B cell (primary cell): ENCODE measurements at regions not wholly inside any gene's neighbourhood (a gene's known extent, or its start where the extent isn't known, plus 50 kb on each side); places are given as distances from the start of the nearest gene placed in this dataset.

Experiments used
- ATAC-seq: fragments of 200-7000 bp; cut with Tn5 transposase; one replicate; pipeline ENCODE4 v1.10.0; 2021; ENCODE audit warnings: low read depth, mild to moderate bottlenecking, moderate number of reproducible peaks, moderate library complexity
- CTCF ChIA-PET: fragments of 350-600 bp; sonication (Branson Sonifier 250); formaldehyde crosslinking; loops from one replicate; lab custom pipeline; 2021; ENCODE audit warnings: antibody characterized with exemption, inconsistent platforms; lab: Charles Lee
- POLR2A ChIA-PET: fragments of 350-600 bp; sonication (Branson Sonifier 250); formaldehyde crosslinking; loops from one replicate; lab custom pipeline; 2021; ENCODE audit warnings: antibody characterized with exemption; lab: Charles Lee
- DNase-seq: peaks from one replicate; pipeline ENCODE4 v3.0.0; 2013
- H2AFZ ChIP-seq: 2 replicates; pipeline ENCODE4 v1.6.1; 2012; ENCODE audit warnings: mild to moderate bottlenecking, low read depth, low read length; ENCODE audit not compliant: insufficient read depth, poor library complexity, severe bottlenecking
- H3K27ac ChIP-seq, 2 donors: 1 replicate in 1 of 2; 2 replicates in 1 of 2; pipeline ENCODE4 v1.5.1; 2012 to 2013; ENCODE audit warnings: low read length in 2 of 2, mild to moderate bottlenecking in 2 of 2, moderate library complexity in 1 of 2
- H3K27me3 ChIP-seq, 4 experiments: fragments of 200-600 bp in 1 of 4; sonication (generic) in 1 of 4; replicated peaks in 1 of 4; 1 replicate in 2 of 4; 2 replicates in 2 of 4; pipeline versions ENCODE4 v1.6.1 to v1.7.0; 2013 to 2016; ENCODE audit warnings: low read length in 3 of 4, mild to moderate bottlenecking in 2 of 4, mixed read lengths in 1 of 4, moderate library complexity in 1 of 4; ENCODE audit not compliant: insufficient read depth in 4 of 4, control insufficient read depth in 3 of 4; ENCODE audit errors: control extremely low read depth in 1 of 4
- H3K36me3 ChIP-seq, 2 experiments: replicated peaks in 1 of 2; 1 replicate in 1 of 2; 2 replicates in 1 of 2; pipeline versions ENCODE4 v1.6.1 to v1.7.1; 2013; ENCODE audit warnings: low read length in 1 of 2; ENCODE audit not compliant: insufficient read depth in 2 of 2, control insufficient read depth in 1 of 2; ENCODE audit errors: control extremely low read depth in 1 of 2, extremely low read depth in 1 of 2
- H3K4me1 ChIP-seq, 2 donors: fragments of 200-600 bp in 1 of 2; sonication (generic) in 1 of 2; 1 replicate in 1 of 2; 2 replicates in 1 of 2; pipeline versions ENCODE4 v1.5.1 to v1.6.1; 2013 to 2017; ENCODE audit warnings: low read length in 2 of 2; ENCODE audit not compliant: control insufficient read depth in 2 of 2, insufficient read depth in 2 of 2
- H3K4me2 ChIP-seq: replicated peaks from 2 replicates; pipeline ENCODE3; 2012; ENCODE audit warnings: mild to moderate bottlenecking, low read depth, low read length; ENCODE audit not compliant: poor library complexity, severe bottlenecking
- H3K4me3 ChIP-seq, 5 experiments: fragments of 200-600 bp in 1 of 5; sonication (generic) in 1 of 5; 1 replicate in 3 of 5; 2 replicates in 2 of 5; pipeline versions ENCODE4 v1.5.1 to v1.7.0; 2011 to 2016; ENCODE audit warnings: low read length in 4 of 5, mild to moderate bottlenecking in 4 of 5, low read depth in 2 of 5, control low read depth in 1 of 5, moderate library complexity in 1 of 5; ENCODE audit not compliant: insufficient read depth in 1 of 5; ENCODE audit errors: control extremely low read depth in 1 of 5, extremely low read depth in 1 of 5
- H3K79me2 ChIP-seq: fragments of 200-600 bp; sonication (generic); one replicate; pipeline ENCODE4 v1.6.0; 2016; ENCODE audit warnings: low read length; ENCODE audit not compliant: control insufficient read depth, insufficient read depth
- H3K9ac ChIP-seq: fragments of 200-600 bp; sonication (generic); 2 replicates; pipeline ENCODE4 v1.6.1; 2017; ENCODE audit warnings: mild to moderate bottlenecking, low read length, moderate library complexity
- H3K9me3 ChIP-seq, 3 donors: one replicate each; pipeline versions ENCODE4 v1.6.1 to v1.7.1; 2013; ENCODE audit warnings: low read length in 2 of 3; ENCODE audit not compliant: control insufficient read depth in 2 of 3, insufficient read depth in 1 of 3; ENCODE audit errors: control extremely low read depth in 1 of 3
- H4K20me1 ChIP-seq: 2 replicates; pipeline ENCODE4 v1.6.0; 2012; ENCODE audit warnings: mild to moderate bottlenecking, low read length; ENCODE audit not compliant: insufficient read depth, control insufficient read depth, poor library complexity, severe bottlenecking
- H3K27ac Mint-ChIP-seq: one replicate; pipeline ENCODE4 v1.8.0; 2021; ENCODE audit warnings: mixed read lengths
- H3K27me3 Mint-ChIP-seq: one replicate; pipeline ENCODE4 v1.8.0; 2021; ENCODE audit warnings: mixed read lengths
- H3K4me1 Mint-ChIP-seq: one replicate; pipeline ENCODE4 v1.8.0; 2021; ENCODE audit warnings: mixed read lengths
- H3K4me3 Mint-ChIP-seq: one replicate; pipeline ENCODE4 v1.8.0; 2021; ENCODE audit warnings: mixed read lengths
- H3K9me3 Mint-ChIP-seq: one replicate; pipeline ENCODE4 v1.8.0; 2022; ENCODE audit warnings: mixed read lengths; ENCODE audit not compliant: insufficient read depth
- CTCF ChIP-seq: fragments of 200-600 bp; IDR thresholded peaks from one replicate; pipeline ENCODE4 v1.8.0; 2022; ENCODE audit warnings: antibody characterized with exemption, mild to moderate bottlenecking
- EZH2 ChIP-seq: IDR thresholded peaks from 2 replicates; pipeline ENCODE4 v1.6.1; 2012; ENCODE audit warnings: borderline replicate concordance, low read depth, mild to moderate bottlenecking, moderate library complexity, low read length; ENCODE audit not compliant: insufficient read depth, poor library complexity, severe bottlenecking
- WGBS: methylation state at CpG from one replicate; pipeline ENCODE4 v1.1.5; 2013; ENCODE audit warnings: missing lambda C conversion rate; ENCODE audit not compliant: insufficient coverage; 5-methylcytosine and 5-hydroxymethylcytosine counted together
- intact Hi-C: fragments of 100-400 bp; cut with micrococcal nuclease; formaldehyde crosslinking; loops from one replicate; pipeline ENCODE4 v1.10.0; 2022

- Histone ChIP-seq H3K79me2 (no peaks in the 10 kb centered on the region), H4K20me1 (no peaks in the 10 kb centered on the region), H3K9me3 (no peaks in the 10 kb centered on the region), H3K27me3 (no peaks in the 10 kb centered on the region), H2AFZ (no peak overlapping the region), H3K4me3 (no peak overlapping the region), H3K36me3 (no peaks in the 10 kb centered on the region), H3K27ac (no peak overlapping the region), H3K4me2 (no peak overlapping the region), H3K4me1 (no peaks in the 10 kb centered on the region), H3K9ac (no peak overlapping the region)
- Mint-ChIP-seq H3K27me3 (no peaks in the 10 kb centered on the region), H3K27ac (no peak overlapping the region), H3K4me3 (no peak overlapping the region), H3K4me1 (no peaks in the 10 kb centered on the region), H3K9me3 (no peaks in the 10 kb centered on the region)
- no peak for DNase-seq
- CTCF ChIA-PET: no interaction called here
- POLR2A ChIA-PET: no interaction called here
- ATAC-seq: no peak
- no CpG with 5 or more reads among the region's 1 CpG for WGBS
- intact Hi-C loops: no loop called here
- TF ChIP-seq CTCF (no peak), EZH2 (no peak)
Observed at GRCh38 chr1:67935560-67935959, 102.3 kb upstream of the GNG12 start.

GRCh38 chr1:67931198-67931597, 97.9 kb upstream of the GNG12 start:
- Histone ChIP-seq H3K9me3 (no peaks in the 10 kb centered on the region), H3K4me2 (no peak overlapping the region), H3K79me2 (no peaks in the 10 kb centered on the region), H3K4me1 (no peaks in the 10 kb centered on the region), H3K4me3 (no peak overlapping the region), H3K36me3 (no peaks in the 10 kb centered on the region), H3K27ac (no peak overlapping the region), H3K9ac (no peak overlapping the region), H4K20me1 (no peaks in the 10 kb centered on the region), H3K27me3 (no peaks in the 10 kb centered on the region), H2AFZ (no peak overlapping the region)
- DNase-seq (no peak), ATAC-seq (no peak)
- CTCF ChIA-PET: no interaction called here
- no peak for TF ChIP-seq EZH2
- no peak for TF ChIP-seq CTCF
- Mint-ChIP-seq H3K4me1 (no peaks in the 10 kb centered on the region), H3K4me3 (no peak overlapping the region), H3K9me3 (no peaks in the 10 kb centered on the region), H3K27me3 (no peaks in the 10 kb centered on the region), H3K27ac (no peak overlapping the region)
- POLR2A ChIA-PET: no interaction called here
- intact Hi-C loops: no loop called here
- WGBS: no CpG with 5 or more reads among the region's 3 CpGs
